Tibial nerve (tissue), 3 donors: ENCODE measurements at regions not wholly inside any gene's neighbourhood (a gene's known extent, or its start where the extent isn't known, plus 50 kb on each side); places are given as distances from the start of the nearest gene placed in this dataset.

Source experiments
- CTCF ChIP-seq, 5 experiments: fragments of 200-600 bp in 3 of 5; fragments of 450-650 bp in 2 of 5; sonication (generic) in 3 of 5; IDR thresholded peaks; one replicate each; pipeline ENCODE4 v1.5.1; 2016 to 2019; ENCODE audit warnings: antibody characterized with exemption in 5 of 5, mild to moderate bottlenecking in 3 of 5, moderate library complexity in 2 of 5
- POLR2A ChIP-seq, 2 donors: fragments of 450-650 bp; IDR thresholded peaks; one replicate each; pipeline ENCODE4 v1.6.1; 2017; ENCODE audit warnings: antibody characterized with exemption in 2 of 2, mild to moderate bottlenecking in 2 of 2, moderate library complexity in 2 of 2

GRCh38 chr18:76545433-76546087 lies 50.5 kb upstream of the ZNF516 start:
- TF ChIP-seq CTCF (IDR thresholded peaks at IDR 0.05) = no peak
- TF ChIP-seq POLR2A (IDR thresholded peaks at IDR 0.05) = no peak
